Osteoblast (primary cell): ENCODE measurements at regions not wholly inside any gene's neighbourhood (a gene's known extent, or its start where the extent isn't known, plus 50 kb on each side); places are given as distances from the start of the nearest gene placed in this dataset.

Source experiments
- DNase-seq: peaks from one replicate; pipeline ENCODE4 v3.0.0; 2011; ENCODE audit warnings: low spot score, mixed read lengths; ENCODE audit not compliant: insufficient read length; ENCODE audit errors: missing footprints
- H2AFZ ChIP-seq: 2 replicates; pipeline ENCODE4 v1.6.0; 2011; ENCODE audit warnings: mild to moderate bottlenecking, low read length
- H3K27ac ChIP-seq: 2 replicates; pipeline ENCODE4 v1.5.1; 2011; ENCODE audit warnings: mild to moderate bottlenecking, low read depth, low read length, moderate library complexity
- H3K27me3 ChIP-seq: 2 replicates; pipeline ENCODE4 v1.6.0; 2012; ENCODE audit warnings: mild to moderate bottlenecking, control low read depth, inconsistent platforms, low read length, moderate library complexity; ENCODE audit not compliant: insufficient read depth
- H3K36me3 ChIP-seq: 2 replicates; pipeline ENCODE4 v1.5.1; 2011; ENCODE audit warnings: mild to moderate bottlenecking, low read length, control low read depth, moderate library complexity; ENCODE audit not compliant: insufficient read depth
- H3K4me1 ChIP-seq: 2 replicates; pipeline ENCODE4 v1.5.1; 2011; ENCODE audit warnings: mild to moderate bottlenecking, low read length, control low read depth, moderate library complexity; ENCODE audit not compliant: insufficient read depth
- H3K4me2 ChIP-seq: 2 replicates; pipeline ENCODE4 v1.6.0; 2011; ENCODE audit warnings: mild to moderate bottlenecking, low read length; ENCODE audit not compliant: insufficient read depth
- H3K4me3 ChIP-seq: fragments of 200-600 bp; sonication (generic); 3 replicates; pipeline ENCODE4 v1.5.1; 2012; ENCODE audit warnings: mild to moderate bottlenecking, low read length, inconsistent platforms; ENCODE audit not compliant: insufficient read depth
- H3K79me2 ChIP-seq: 2 replicates; pipeline ENCODE4 v1.6.0; 2012; ENCODE audit warnings: mild to moderate bottlenecking, low read length, control low read depth, inconsistent platforms; ENCODE audit not compliant: insufficient read depth
- H3K9me3 ChIP-seq: 2 replicates; pipeline ENCODE4 v1.5.1; 2011; ENCODE audit warnings: low read depth, low read length, control low read depth
- H4K20me1 ChIP-seq: 2 replicates; pipeline ENCODE4 v1.6.0; 2012; ENCODE audit warnings: mild to moderate bottlenecking, low read length, control low read depth; ENCODE audit not compliant: insufficient read depth
- TF ChIP-seq, protein P1 (sequence below): IDR thresholded peaks from 2 replicates; pipeline ENCODE4 v1.5.1; 2011; ENCODE audit warnings: mild to moderate bottlenecking, low read depth, low read length, moderate library complexity; ENCODE audit errors: extremely low read depth

DNA sequence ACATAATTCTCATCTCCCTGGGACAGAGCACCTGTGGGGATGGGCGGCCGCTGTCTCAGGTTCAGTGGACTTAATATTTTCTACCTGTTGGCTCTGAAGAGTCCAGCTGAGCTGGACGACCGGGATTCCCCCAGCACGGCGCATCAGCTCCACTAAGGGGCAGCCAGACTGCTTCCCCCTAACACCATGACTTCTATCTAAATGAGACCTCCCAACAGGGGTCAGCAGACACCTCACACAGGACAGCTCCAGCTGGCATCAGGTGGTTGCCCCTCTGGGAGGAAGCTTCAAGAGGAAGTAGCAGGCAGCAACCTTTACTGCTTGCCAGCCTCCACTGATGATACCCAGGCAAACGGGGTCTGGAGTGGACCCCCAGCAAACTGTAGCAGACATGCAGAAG lies 226.0 kb upstream of the DSEL start:
- Histone ChIP-seq H3K36me3 (no peaks in the 10 kb centered on the region), H3K4me1 (no peaks in the 10 kb centered on the region), H3K27ac (no peak overlapping the region), H3K4me2 (no peak overlapping the region), H3K79me2 (no peaks in the 10 kb centered on the region), H3K9me3 (no peaks in the 10 kb centered on the region), H3K27me3 (no peaks in the 10 kb centered on the region), H4K20me1 (no peaks in the 10 kb centered on the region), H3K4me3 (no peak overlapping the region), H2AFZ (no peak overlapping the region)
- no peak for DNase-seq
- TF ChIP-seq, protein P1, sequence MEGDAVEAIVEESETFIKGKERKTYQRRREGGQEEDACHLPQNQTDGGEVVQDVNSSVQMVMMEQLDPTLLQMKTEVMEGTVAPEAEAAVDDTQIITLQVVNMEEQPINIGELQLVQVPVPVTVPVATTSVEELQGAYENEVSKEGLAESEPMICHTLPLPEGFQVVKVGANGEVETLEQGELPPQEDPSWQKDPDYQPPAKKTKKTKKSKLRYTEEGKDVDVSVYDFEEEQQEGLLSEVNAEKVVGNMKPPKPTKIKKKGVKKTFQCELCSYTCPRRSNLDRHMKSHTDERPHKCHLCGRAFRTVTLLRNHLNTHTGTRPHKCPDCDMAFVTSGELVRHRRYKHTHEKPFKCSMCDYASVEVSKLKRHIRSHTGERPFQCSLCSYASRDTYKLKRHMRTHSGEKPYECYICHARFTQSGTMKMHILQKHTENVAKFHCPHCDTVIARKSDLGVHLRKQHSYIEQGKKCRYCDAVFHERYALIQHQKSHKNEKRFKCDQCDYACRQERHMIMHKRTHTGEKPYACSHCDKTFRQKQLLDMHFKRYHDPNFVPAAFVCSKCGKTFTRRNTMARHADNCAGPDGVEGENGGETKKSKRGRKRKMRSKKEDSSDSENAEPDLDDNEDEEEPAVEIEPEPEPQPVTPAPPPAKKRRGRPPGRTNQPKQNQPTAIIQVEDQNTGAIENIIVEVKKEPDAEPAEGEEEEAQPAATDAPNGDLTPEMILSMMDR = no peak

DNA sequence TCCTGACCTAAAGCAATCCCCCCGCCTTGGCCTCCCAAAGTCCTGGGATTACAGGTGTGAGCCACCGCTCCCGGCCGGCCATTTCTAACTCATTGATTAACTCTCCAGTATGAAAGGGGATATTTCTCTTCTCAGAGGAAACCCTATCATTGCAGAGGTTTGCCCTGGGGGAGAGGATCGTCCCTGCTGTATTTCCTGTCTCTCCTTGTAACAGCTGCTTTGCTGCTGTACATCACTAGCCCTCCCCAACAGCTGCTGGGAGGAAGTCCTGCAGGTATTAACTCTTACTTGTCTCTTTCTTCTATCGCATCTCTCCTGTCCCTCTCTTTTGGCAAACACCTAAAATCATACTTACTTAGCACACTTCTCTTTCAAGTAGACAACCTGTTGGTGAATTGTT lies 219.0 kb upstream of the DSEL start:
- no peak for DNase-seq
- no peak overlapping the region for H2AFZ ChIP-seq
- no peak overlapping the region for H3K27ac ChIP-seq
- H3K36me3 ChIP-seq = no peaks in the 10 kb centered on the region
- TF ChIP-seq, protein P1 = no peak
- H3K4me2 ChIP-seq = no peak overlapping the region
- no peaks in the 10 kb centered on the region for H4K20me1 ChIP-seq
- no peaks in the 10 kb centered on the region for H3K79me2 ChIP-seq
- H3K4me3 ChIP-seq = no peak overlapping the region
- H3K9me3 ChIP-seq = no peaks in the 10 kb centered on the region
- no peaks in the 10 kb centered on the region for H3K27me3 ChIP-seq
- peaks cover 22% of the 10 kb centered on the region for H3K4me1 ChIP-seq

DNA sequence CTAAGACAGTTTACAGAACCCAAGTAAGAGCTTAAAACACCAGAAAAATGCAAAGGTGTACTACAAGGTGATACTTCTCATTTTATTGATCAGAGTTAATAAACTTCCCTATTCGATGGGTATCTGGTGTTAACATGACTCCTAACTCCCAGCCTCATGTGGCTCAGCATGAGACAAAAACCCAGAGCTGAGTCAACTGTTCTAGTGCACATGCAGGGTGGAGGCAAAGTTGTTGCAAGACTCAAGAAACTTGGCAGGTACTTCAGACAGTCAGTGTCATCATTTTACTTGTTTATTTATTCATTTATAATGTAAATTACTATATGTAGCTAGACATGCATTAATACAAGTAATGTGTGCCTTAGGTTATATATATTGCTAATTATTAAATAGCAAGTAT lies 216.6 kb upstream of the DSEL start:
- TF ChIP-seq, protein P1 = no peak
- H3K79me2 ChIP-seq = no peaks in the 10 kb centered on the region
- H3K4me2 ChIP-seq = no peak overlapping the region
- no peaks in the 10 kb centered on the region for H4K20me1 ChIP-seq
- peak; percentile 27 for DNase-seq
- no peak overlapping the region for H3K27ac ChIP-seq
- no peaks in the 10 kb centered on the region for H3K36me3 ChIP-seq
- H3K4me1 ChIP-seq = peaks cover 24% of the 10 kb centered on the region
- no peak overlapping the region for H2AFZ ChIP-seq
- no peaks in the 10 kb centered on the region for H3K9me3 ChIP-seq
- no peaks in the 10 kb centered on the region for H3K27me3 ChIP-seq
- H3K4me3 ChIP-seq = no peak overlapping the region

DNA sequence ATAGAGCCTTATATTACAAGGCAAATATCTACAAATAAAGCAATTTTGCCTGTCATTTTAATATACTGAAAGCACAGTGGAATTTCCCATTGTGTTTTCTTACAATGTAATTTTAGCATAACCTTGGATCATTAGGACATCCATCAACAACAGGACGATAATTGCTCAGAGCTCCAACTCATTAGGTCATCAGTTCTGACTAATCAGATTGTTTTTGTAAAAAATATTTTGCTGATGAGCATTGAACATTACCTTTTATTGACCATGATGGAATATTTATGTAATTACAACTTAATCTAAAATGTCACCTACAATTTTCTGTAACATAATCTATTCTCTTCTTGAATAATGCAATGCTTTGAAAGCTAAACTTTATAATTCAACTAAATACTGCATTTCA lies 215.3 kb upstream of the DSEL start:
- peak overlapping the region; percentile 46 for H3K27ac ChIP-seq

More for the DNA sequence above, 215.3 kb upstream of the DSEL start:
- no peak for DNase-seq
- Histone ChIP-seq H3K9me3 (no peaks in the 10 kb centered on the region), H3K79me2 (no peaks in the 10 kb centered on the region), H3K4me1 (peaks cover 24% of the 10 kb centered on the region), H3K27me3 (no peaks in the 10 kb centered on the region), H3K36me3 (no peaks in the 10 kb centered on the region), H4K20me1 (no peaks in the 10 kb centered on the region), H3K4me3 (no peak overlapping the region), H3K4me2 (peak overlapping the region; percentile 44), H2AFZ (peak overlapping the region; percentile 45)
- TF ChIP-seq, protein P1 = no peak
